Posterior cingulate gyrus (tissue), 11 donors: ENCODE measurements at regions not wholly inside any gene's neighbourhood (a gene's known extent, or its start where the extent isn't known, plus 50 kb on each side); places are given as distances from the start of the nearest gene placed in this dataset.
A peak's percentile ranks its signal among the peaks of the same experiment; 100 is the strongest.

ENCODE experiments used
- DNase-seq, 10 donors: peaks; one replicate each; pipeline versions ENCODE4 v3.0.0 to v3.0.0-alpha.2; 2020 to 2021; ENCODE audit warnings: mixed read lengths in 3 of 10
- intact Hi-C: fragments of 100-400 bp; cut with DNase I; formaldehyde crosslinking; loops from one replicate; pipeline ENCODE4 v1.15.1; 2023

- intact Hi-C loops, result no loop called here
- DNase-seq, result no peak
These were observed 53.1 kb downstream of the CH25H start for GRCh38 chr10:89153971-89154370.

GRCh38 chr10:89153116-89153515, 54.0 kb downstream of the CH25H start:
- intact Hi-C loops, result no loop called here
- DNase-seq, result no peak

- intact Hi-C loops, result no loop called here
These were observed 55.3 kb downstream of the CH25H start for GRCh38 chr10:89151857-89152256.

GRCh38 chr10:89148061-89148460, 59.1 kb downstream of the CH25H start:
- no peak for DNase-seq
- intact Hi-C loops, result no loop called here

More at GRCh38 chr10:89151857-89152256, 55.3 kb downstream of the CH25H start:
- DNase-seq, result no peak

- DNase-seq, result no peak
- intact Hi-C loops, result no loop called here
These were observed 59.9 kb downstream of the CH25H start for GRCh38 chr10:89147256-89147655.

- no peak for DNase-seq
- intact Hi-C loops, result no loop called here
These were observed 62.3 kb downstream of the CH25H start for GRCh38 chr10:89144836-89145235.

GRCh38 chr10:89142590-89142989, 64.5 kb downstream of the CH25H start:
- intact Hi-C loops, result no loop called here
- DNase-seq, result no peak

- intact Hi-C loops, result no loop called here
These were observed 68.2 kb downstream of the CH25H start for GRCh38 chr10:89138755-89139490.

GRCh38 chr10:89134963-89135362, 72.2 kb downstream of the CH25H start:
- intact Hi-C loops, result no loop called here
- no peak for DNase-seq

More at GRCh38 chr10:89138755-89139490, 68.2 kb downstream of the CH25H start:
- no peak for DNase-seq

GRCh38 chr10:89129911-89130310, 77.2 kb downstream of the CH25H start:
- intact Hi-C loops, result no loop called here
- peak in 2 of 10 donors; percentile 16 to 82 for DNase-seq

- intact Hi-C loops, result no loop called here
- DNase-seq, result no peak
These were observed 84.6 kb downstream of the CH25H start for GRCh38 chr10:89122433-89123051.

GRCh38 chr10:89121764-89122020, 85.4 kb downstream of the CH25H start:
- intact Hi-C loops, result no loop called here
- no peak for DNase-seq

GRCh38 chr10:89120931-89121763, 86.0 kb downstream of the CH25H start:
- no peak for DNase-seq
- intact Hi-C loops, result no loop called here

GRCh38 chr10:89119651-89120050, 87.5 kb downstream of the CH25H start:
- intact Hi-C loops, result no loop called here
- DNase-seq, result no peak

- intact Hi-C loops, result no loop called here
- no peak for DNase-seq
These were observed 89.0 kb downstream of the CH25H start for GRCh38 chr10:89118091-89118490.

- intact Hi-C loops, result no loop called here
- peak in 1 of 10 donors; percentile 21 for DNase-seq
These were observed 91.1 kb downstream of the CH25H start for GRCh38 chr10:89115876-89116627.

GRCh38 chr10:89114846-89115625, 92.1 kb downstream of the CH25H start:
- intact Hi-C loops, result no loop called here
- no peak for DNase-seq

- intact Hi-C loops, result no loop called here
- DNase-seq, result no peak
These were observed 104.4 kb downstream of the CH25H start for GRCh38 chr10:89102735-89103134.

- intact Hi-C loops, result no loop called here
- DNase-seq, result no peak
These were observed 105.2 kb downstream of the CH25H start for GRCh38 chr10:89101943-89102342.

- intact Hi-C loops, result no loop called here
- DNase-seq, result no peak
These were observed 106.4 kb downstream of the CH25H start for GRCh38 chr10:89100680-89101079.
